ENCODE measurements at regions not wholly inside any gene's neighbourhood (a gene's known extent, or its start where the extent isn't known, plus 50 kb on each side); places are given as distances from the start of the nearest gene placed in this dataset.

- H3K4me2 ChIP-seq (ENCODE audit: low read depth, low read length): no peak overlapping the region
- ATAC-seq: no peak
- H3K9ac ChIP-seq (ENCODE audit: insufficient read depth, low read depth, low read length): no peak overlapping the region
- ChIA-PET POLR2A (no interaction called here), CTCF (ENCODE audit: low intra/inter-chr PET ratio, low total read pairs) (no interaction called here)
- H3K4me1 ChIP-seq (ENCODE audit: insufficient read depth, low read length): peaks cover 6% of the 10 kb centered on the region; the same call in 1 of the 2 replicates
- H3K9me3 ChIP-seq (ENCODE audit: low read length): no peaks in the 10 kb centered on the region
- no peak overlapping the region for H3K4me3 ChIP-seq (replicated peaks in 1 of 3; ENCODE audit: insufficient read depth in 1 of 3, low read depth in 2 of 3, low read length in 3 of 3)
- H3K27ac ChIP-seq (ENCODE audit: extremely low read length, insufficient read depth, low read length): no peak overlapping the region
- H3K27me3 ChIP-seq (ENCODE audit: control insufficient read depth in 1 of 2, insufficient read depth in 2 of 2, low read length in 2 of 2): no peaks in the 10 kb centered on the region
- in situ Hi-C loops (cut with HindIII; ENCODE audit: extremely low pct_ligation_motif_present, low pct_unique_long_range_greater_than_20kb): no loop called here
- H3K79me2 ChIP-seq (ENCODE audit: insufficient read depth, low read length): no peaks in the 10 kb centered on the region
- WGBS (ENCODE audit: low lambda C conversion rate): 0% methylated on average over 2 of the region's 2 CpGs
- intact Hi-C loops (cut with micrococcal nuclease; ENCODE audit: unreplicated experiment): no loop called here
- no peak for DNase-seq (ENCODE audit: low spot score)
- no peaks in the 10 kb centered on the region for H4K20me1 ChIP-seq (ENCODE audit: insufficient read depth, low read length)
- no peak for FAIRE-seq
- no TSS peak for BruUV-seq (replicated peaks)
- no peak overlapping the region for H2AFZ ChIP-seq (ENCODE audit: low read length)
- H3K36me3 ChIP-seq (replicated peaks in 1 of 2; ENCODE audit: control insufficient read depth in 1 of 2, insufficient read depth in 2 of 2, low read length in 2 of 2): no peaks in the 10 kb centered on the region
- no peak for TF ChIP-seq THAP8 (CRISPR knock-in tag; IDR thresholded peaks at IDR 0.05; ENCODE audit: borderline replicate concordance)
- TF ChIP-seq ZNF597 (CRISPR knock-in tag; IDR thresholded peaks at IDR 0.05): no peak
- no peak for TF ChIP-seq TFDP1 (CRISPR knock-in tag; IDR thresholded peaks at IDR 0.05; ENCODE audit: borderline replicate concordance)
- TF ChIP-seq ZNF773 (CRISPR knock-in tag; IDR thresholded peaks at IDR 0.05; ENCODE audit: borderline replicate concordance): no peak
- TF ChIP-seq ZNF501 (CRISPR knock-in tag; IDR thresholded peaks at IDR 0.05): no peak
- TF ChIP-seq ZFP90 (CRISPR knock-in tag; IDR thresholded peaks at IDR 0.05; ENCODE audit: borderline replicate concordance): no peak
- no peak for TF ChIP-seq PATZ1 (CRISPR knock-in tag; IDR thresholded peaks at IDR 0.05)
- no peak for TF ChIP-seq ZNF512 (CRISPR knock-in tag; IDR thresholded peaks at IDR 0.05)
- no peak for TF ChIP-seq ZBTB4 (CRISPR knock-in tag; IDR thresholded peaks at IDR 0.05; ENCODE audit: borderline replicate concordance)
- no peak for TF ChIP-seq ZNF569 (CRISPR knock-in tag; IDR thresholded peaks at IDR 0.05; ENCODE audit: borderline replicate concordance)
- TF ChIP-seq ZXDC (CRISPR knock-in tag; IDR thresholded peaks at IDR 0.05): no peak
Measured at GRCh38 chr2:205868053-205868452, 185.8 kb downstream of the NRP2 start.

Measured in HepG2 (cell line).